ENCODE measurements at regions not wholly inside any gene's neighbourhood (a gene's known extent, or its start where the extent isn't known, plus 50 kb on each side); places are given as distances from the start of the nearest gene placed in this dataset.

- Histone ChIP-seq H3K27ac (ENCODE audit: low read depth, low read length) (no peak overlapping the region), H3K4me1 (ENCODE audit: control insufficient read depth, insufficient read depth, low read length) (no peaks in the 10 kb centered on the region), H3K4me3 (ENCODE audit: low read length) (no peak overlapping the region), H3K9ac (ENCODE audit: extremely low read depth, low read length, poor library complexity, severe bottlenecking) (no peak overlapping the region), H3K9me3 (ENCODE audit: control insufficient read depth, low read length) (peaks cover 26% of the 10 kb centered on the region), H3K36me3 (ENCODE audit: control insufficient read depth, insufficient read depth, low read length) (no peaks in the 10 kb centered on the region), H3K27me3 (ENCODE audit: control insufficient read depth, insufficient read depth, low read length, poor library complexity, severe bottlenecking) (no peaks in the 10 kb centered on the region)
- 100% methylated on average over 1 of the region's 1 CpG; no CpG with 5 or more reads in 1 of the 2 experiments for WGBS, 2 experiments (ENCODE audit: insufficient coverage in 1 of 2, insufficient read length in 1 of 2)
- peaks cover 18% of the 10 kb centered on the region for H3K4me1 Mint-ChIP-seq
- H3K4me3 Mint-ChIP-seq, result no peak overlapping the region
- H3K36me3 Mint-ChIP-seq (ENCODE audit: low read depth), result no peaks in the 10 kb centered on the region
- TF ChIP-seq, protein P1, sequence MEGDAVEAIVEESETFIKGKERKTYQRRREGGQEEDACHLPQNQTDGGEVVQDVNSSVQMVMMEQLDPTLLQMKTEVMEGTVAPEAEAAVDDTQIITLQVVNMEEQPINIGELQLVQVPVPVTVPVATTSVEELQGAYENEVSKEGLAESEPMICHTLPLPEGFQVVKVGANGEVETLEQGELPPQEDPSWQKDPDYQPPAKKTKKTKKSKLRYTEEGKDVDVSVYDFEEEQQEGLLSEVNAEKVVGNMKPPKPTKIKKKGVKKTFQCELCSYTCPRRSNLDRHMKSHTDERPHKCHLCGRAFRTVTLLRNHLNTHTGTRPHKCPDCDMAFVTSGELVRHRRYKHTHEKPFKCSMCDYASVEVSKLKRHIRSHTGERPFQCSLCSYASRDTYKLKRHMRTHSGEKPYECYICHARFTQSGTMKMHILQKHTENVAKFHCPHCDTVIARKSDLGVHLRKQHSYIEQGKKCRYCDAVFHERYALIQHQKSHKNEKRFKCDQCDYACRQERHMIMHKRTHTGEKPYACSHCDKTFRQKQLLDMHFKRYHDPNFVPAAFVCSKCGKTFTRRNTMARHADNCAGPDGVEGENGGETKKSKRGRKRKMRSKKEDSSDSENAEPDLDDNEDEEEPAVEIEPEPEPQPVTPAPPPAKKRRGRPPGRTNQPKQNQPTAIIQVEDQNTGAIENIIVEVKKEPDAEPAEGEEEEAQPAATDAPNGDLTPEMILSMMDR (conservative IDR thresholded peaks at IDR 0.05), result no peak
- DNase-seq, result no peak
- no peak overlapping the region for H3K27ac Mint-ChIP-seq
- H3K9me3 Mint-ChIP-seq, result peaks cover 6% of the 10 kb centered on the region
- peaks cover 10% of the 10 kb centered on the region for H3K27me3 Mint-ChIP-seq (ENCODE audit: insufficient read depth)
Observed at GRCh38 chr10:121323443-121323842, 274.8 kb downstream of the FGFR2 start.

DNA sequence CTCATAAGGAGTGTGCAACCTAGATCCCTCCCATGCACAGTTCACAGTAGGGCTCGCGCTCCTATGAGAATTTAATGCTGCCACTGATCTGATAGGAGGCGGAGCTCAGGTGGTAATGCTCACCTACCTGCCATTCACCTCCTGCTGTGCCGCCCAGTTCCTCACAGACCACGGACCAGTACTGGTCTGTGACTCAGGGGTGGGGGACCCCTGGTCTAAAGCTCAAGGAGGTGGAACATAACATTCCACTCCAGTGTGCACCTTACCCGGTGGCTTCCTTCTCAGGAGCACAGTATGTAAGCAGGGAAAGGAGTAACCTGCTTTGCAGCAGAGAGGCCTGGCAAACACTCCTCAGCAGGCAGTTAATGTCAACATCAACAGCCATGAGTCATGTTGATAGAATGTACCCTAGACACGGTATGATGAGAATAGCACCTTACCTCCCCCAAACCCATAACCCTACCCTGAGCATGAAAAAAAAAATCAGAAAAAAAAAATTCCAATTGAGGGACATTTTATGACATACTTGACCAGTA lies 273.5 kb downstream of the FGFR2 start:
- Histone ChIP-seq H3K4me3 (ENCODE audit: low read length) (no peak overlapping the region), H3K4me1 (ENCODE audit: control insufficient read depth, insufficient read depth, low read length) (no peaks in the 10 kb centered on the region), H3K27me3 (ENCODE audit: control insufficient read depth, insufficient read depth, low read length, poor library complexity, severe bottlenecking) (no peaks in the 10 kb centered on the region), H3K9ac (ENCODE audit: extremely low read depth, low read length, poor library complexity, severe bottlenecking) (no peak overlapping the region), H3K36me3 (ENCODE audit: control insufficient read depth, insufficient read depth, low read length) (no peaks in the 10 kb centered on the region), H3K27ac (ENCODE audit: low read depth, low read length) (no peak overlapping the region), H3K9me3 (ENCODE audit: control insufficient read depth, low read length) (peaks cover 15% of the 10 kb centered on the region)
- no peak overlapping the region for H3K4me3 Mint-ChIP-seq
- H3K9me3 Mint-ChIP-seq, result peaks cover 4% of the 10 kb centered on the region
- peaks cover 18% of the 10 kb centered on the region for H3K4me1 Mint-ChIP-seq
- TF ChIP-seq, protein P1 (conservative IDR thresholded peaks at IDR 0.05), result no peak
- H3K27ac Mint-ChIP-seq, result peak overlapping the region; percentile 15
- no peaks in the 10 kb centered on the region for H3K36me3 Mint-ChIP-seq (ENCODE audit: low read depth)
- DNase-seq, result peak; percentile 65
- WGBS, 2 experiments (ENCODE audit: insufficient coverage in 1 of 2, insufficient read length in 1 of 2), result 85 to 100% methylated on average over 2 to 7 of the region's 7 CpGs
- peaks cover 10% of the 10 kb centered on the region for H3K27me3 Mint-ChIP-seq (ENCODE audit: insufficient read depth)

- Histone ChIP-seq H3K27me3 (ENCODE audit: control insufficient read depth, insufficient read depth, low read length, poor library complexity, severe bottlenecking) (no peaks in the 10 kb centered on the region), H3K27ac (ENCODE audit: low read depth, low read length) (no peak overlapping the region), H3K4me1 (ENCODE audit: control insufficient read depth, insufficient read depth, low read length) (no peaks in the 10 kb centered on the region), H3K9me3 (ENCODE audit: control insufficient read depth, low read length) (peaks cover 15% of the 10 kb centered on the region), H3K9ac (ENCODE audit: extremely low read depth, low read length, poor library complexity, severe bottlenecking) (no peak overlapping the region), H3K4me3 (ENCODE audit: low read length) (no peak overlapping the region), H3K36me3 (ENCODE audit: control insufficient read depth, insufficient read depth, low read length) (no peaks in the 10 kb centered on the region)
- H3K36me3 Mint-ChIP-seq (ENCODE audit: low read depth), result no peaks in the 10 kb centered on the region
- no peak for DNase-seq
- H3K4me3 Mint-ChIP-seq, result no peak overlapping the region
- no peak overlapping the region for H3K27ac Mint-ChIP-seq
- WGBS, 2 experiments (ENCODE audit: insufficient coverage in 1 of 2, insufficient read length in 1 of 2), result 96 to 100% methylated on average over 2 to 5 of the region's 5 CpGs
- H3K27me3 Mint-ChIP-seq (ENCODE audit: insufficient read depth), result peaks cover 10% of the 10 kb centered on the region
- H3K4me1 Mint-ChIP-seq, result peaks cover 18% of the 10 kb centered on the region
- TF ChIP-seq, protein P1 (conservative IDR thresholded peaks at IDR 0.05), result no peak
- peaks cover 3% of the 10 kb centered on the region for H3K9me3 Mint-ChIP-seq
Observed at GRCh38 chr10:121325490-121326231, 272.6 kb downstream of the FGFR2 start.
